Fibroblast of villous mesenchyme (primary cell): ENCODE measurements at regions not wholly inside any gene's neighbourhood (a gene's known extent, or its start where the extent isn't known, plus 50 kb on each side); places are given as distances from the start of the nearest gene placed in this dataset.
A peak's percentile ranks its signal among the peaks of the same experiment; 100 is the strongest.

Source experiments
- DNase-seq: peaks from one replicate; pipeline ENCODE4 v3.0.0-alpha.2; 2010; ENCODE audit warnings: low read depth
- H3K4me3 ChIP-seq: 2 replicates; pipeline ENCODE4 v1.5.1; 2011; ENCODE audit warnings: low read depth, mild to moderate bottlenecking, low read length
- CTCF ChIP-seq: IDR thresholded peaks from 2 replicates; pipeline ENCODE4 v1.5.1; 2012; ENCODE audit warnings: low read depth, mild to moderate bottlenecking, low read length; ENCODE audit not compliant: insufficient read depth

DNA sequence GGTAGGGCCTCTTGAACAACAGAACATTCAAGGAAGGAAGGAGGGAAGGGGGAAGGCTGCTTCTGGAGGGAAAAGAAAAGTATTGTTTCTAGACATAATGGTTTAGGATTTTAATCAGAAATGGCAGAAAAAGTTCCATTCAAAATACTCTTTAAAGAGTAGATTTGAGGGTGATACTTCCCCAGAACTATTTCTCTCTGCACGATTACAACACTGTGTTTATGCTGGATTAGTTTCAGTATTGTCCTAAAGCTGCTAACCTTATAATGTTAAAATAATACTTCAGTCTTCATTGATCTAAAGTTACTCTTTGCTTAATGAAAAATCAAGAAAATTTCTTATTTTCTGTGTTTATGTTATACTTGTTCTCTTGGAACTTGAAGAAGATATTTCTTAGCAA is 1026.3 kb upstream of the PABPC4L start:
- no peak for TF ChIP-seq CTCF
- DNase-seq, result no peak
- H3K4me3 ChIP-seq, result no peak overlapping the region

GRCh38 chr4:135225551-135225950 is 1024.0 kb upstream of the PABPC4L start:
- TF ChIP-seq CTCF, result no peak
- DNase-seq, result no peak
- H3K4me3 ChIP-seq, result no peak overlapping the region

- TF ChIP-seq CTCF, result no peak
- H3K4me3 ChIP-seq, result no peak overlapping the region
Observed at GRCh38 chr4:135210341-135210740, 1008.8 kb upstream of the PABPC4L start.

GRCh38 chr4:135207531-135207930 is 1005.9 kb upstream of the PABPC4L start:
- DNase-seq, result no peak
- no peak for TF ChIP-seq CTCF

More at GRCh38 chr4:135210341-135210740, 1008.8 kb upstream of the PABPC4L start:
- no peak for DNase-seq

DNA sequence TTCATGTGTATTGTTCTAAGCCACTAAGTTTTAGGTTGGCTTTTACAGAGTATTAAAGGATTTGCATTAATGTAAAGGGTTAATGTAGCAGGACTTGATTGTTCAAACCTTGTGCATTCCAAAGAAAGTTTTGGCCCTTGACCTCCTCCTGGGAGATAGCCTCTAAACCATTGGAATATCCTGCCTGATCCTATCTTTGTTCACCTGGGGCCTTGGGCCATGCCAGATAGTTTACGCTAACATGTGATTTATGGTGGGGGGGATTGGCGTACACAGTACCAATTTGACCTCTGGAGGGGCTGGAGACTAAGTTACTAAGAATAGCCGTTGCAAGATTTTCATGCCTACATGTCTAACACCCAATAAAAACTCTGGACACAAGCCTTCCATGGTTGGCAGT is 1002.7 kb upstream of the PABPC4L start:
- no peak overlapping the region for H3K4me3 ChIP-seq
- no peak for DNase-seq
- TF ChIP-seq CTCF, result no peak

More at GRCh38 chr4:135207531-135207930, 1005.9 kb upstream of the PABPC4L start:
- H3K4me3 ChIP-seq, result no peak overlapping the region

- H3K4me3 ChIP-seq, result no peak overlapping the region
- DNase-seq, result peak; percentile 2
- TF ChIP-seq CTCF, result no peak
Observed at GRCh38 chr4:135201081-135201480, 999.5 kb upstream of the PABPC4L start.

DNA sequence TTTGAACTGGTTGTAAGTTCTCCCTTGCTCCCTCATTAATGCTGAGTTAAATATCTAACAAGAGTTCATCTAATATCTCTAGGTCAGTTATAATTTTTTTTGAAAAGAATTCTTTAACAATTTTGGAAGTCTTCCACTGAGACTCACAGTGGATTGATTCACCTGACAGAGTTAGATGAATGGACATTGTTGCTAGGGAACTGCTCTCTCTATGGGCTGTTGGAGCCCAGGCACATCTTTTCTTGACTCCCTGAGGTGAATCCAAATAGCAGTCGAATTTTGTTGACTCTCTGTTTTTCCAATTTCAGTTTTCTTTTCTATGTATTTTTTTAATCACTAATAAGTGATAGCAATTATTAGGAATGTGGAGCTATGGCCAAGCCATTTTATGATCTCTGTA is 996.1 kb upstream of the PABPC4L start:
- no peak for TF ChIP-seq CTCF

More for the DNA sequence above, 996.1 kb upstream of the PABPC4L start:
- no peak overlapping the region for H3K4me3 ChIP-seq
- no peak for DNase-seq
